B cell (primary cell): ENCODE measurements at regions not wholly inside any gene's neighbourhood (a gene's known extent, or its start where the extent isn't known, plus 50 kb on each side); places are given as distances from the start of the nearest gene placed in this dataset.

Experiments used
- ATAC-seq: fragments of 200-7000 bp; cut with Tn5 transposase; one replicate; pipeline ENCODE4 v1.10.0; 2021; ENCODE audit warnings: low read depth, mild to moderate bottlenecking, moderate number of reproducible peaks, moderate library complexity
- CTCF ChIA-PET: fragments of 350-600 bp; sonication (Branson Sonifier 250); formaldehyde crosslinking; loops from one replicate; lab custom pipeline; 2021; ENCODE audit warnings: antibody characterized with exemption, inconsistent platforms; lab: Charles Lee
- POLR2A ChIA-PET: fragments of 350-600 bp; sonication (Branson Sonifier 250); formaldehyde crosslinking; loops from one replicate; lab custom pipeline; 2021; ENCODE audit warnings: antibody characterized with exemption; lab: Charles Lee
- DNase-seq: peaks from one replicate; pipeline ENCODE4 v3.0.0; 2013
- H2AFZ ChIP-seq: 2 replicates; pipeline ENCODE4 v1.6.1; 2012; ENCODE audit warnings: mild to moderate bottlenecking, low read depth, low read length; ENCODE audit not compliant: insufficient read depth, poor library complexity, severe bottlenecking
- H3K27ac ChIP-seq, 2 donors: 1 replicate in 1 of 2; 2 replicates in 1 of 2; pipeline ENCODE4 v1.5.1; 2012 to 2013; ENCODE audit warnings: low read length in 2 of 2, mild to moderate bottlenecking in 2 of 2, moderate library complexity in 1 of 2
- H3K27me3 ChIP-seq, 4 experiments: fragments of 200-600 bp in 1 of 4; sonication (generic) in 1 of 4; replicated peaks in 1 of 4; 1 replicate in 2 of 4; 2 replicates in 2 of 4; pipeline versions ENCODE4 v1.6.1 to v1.7.0; 2013 to 2016; ENCODE audit warnings: low read length in 3 of 4, mild to moderate bottlenecking in 2 of 4, mixed read lengths in 1 of 4, moderate library complexity in 1 of 4; ENCODE audit not compliant: insufficient read depth in 4 of 4, control insufficient read depth in 3 of 4; ENCODE audit errors: control extremely low read depth in 1 of 4
- H3K36me3 ChIP-seq, 2 experiments: replicated peaks in 1 of 2; 1 replicate in 1 of 2; 2 replicates in 1 of 2; pipeline versions ENCODE4 v1.6.1 to v1.7.1; 2013; ENCODE audit warnings: low read length in 1 of 2; ENCODE audit not compliant: insufficient read depth in 2 of 2, control insufficient read depth in 1 of 2; ENCODE audit errors: control extremely low read depth in 1 of 2, extremely low read depth in 1 of 2
- H3K4me1 ChIP-seq, 2 donors: fragments of 200-600 bp in 1 of 2; sonication (generic) in 1 of 2; 1 replicate in 1 of 2; 2 replicates in 1 of 2; pipeline versions ENCODE4 v1.5.1 to v1.6.1; 2013 to 2017; ENCODE audit warnings: low read length in 2 of 2; ENCODE audit not compliant: control insufficient read depth in 2 of 2, insufficient read depth in 2 of 2
- H3K4me2 ChIP-seq: replicated peaks from 2 replicates; pipeline ENCODE3; 2012; ENCODE audit warnings: mild to moderate bottlenecking, low read depth, low read length; ENCODE audit not compliant: poor library complexity, severe bottlenecking
- H3K4me3 ChIP-seq, 5 experiments: fragments of 200-600 bp in 1 of 5; sonication (generic) in 1 of 5; 1 replicate in 3 of 5; 2 replicates in 2 of 5; pipeline versions ENCODE4 v1.5.1 to v1.7.0; 2011 to 2016; ENCODE audit warnings: low read length in 4 of 5, mild to moderate bottlenecking in 4 of 5, low read depth in 2 of 5, control low read depth in 1 of 5, moderate library complexity in 1 of 5; ENCODE audit not compliant: insufficient read depth in 1 of 5; ENCODE audit errors: control extremely low read depth in 1 of 5, extremely low read depth in 1 of 5
- H3K79me2 ChIP-seq: fragments of 200-600 bp; sonication (generic); one replicate; pipeline ENCODE4 v1.6.0; 2016; ENCODE audit warnings: low read length; ENCODE audit not compliant: control insufficient read depth, insufficient read depth
- H3K9ac ChIP-seq: fragments of 200-600 bp; sonication (generic); 2 replicates; pipeline ENCODE4 v1.6.1; 2017; ENCODE audit warnings: mild to moderate bottlenecking, low read length, moderate library complexity
- H3K9me3 ChIP-seq, 3 donors: one replicate each; pipeline versions ENCODE4 v1.6.1 to v1.7.1; 2013; ENCODE audit warnings: low read length in 2 of 3; ENCODE audit not compliant: control insufficient read depth in 2 of 3, insufficient read depth in 1 of 3; ENCODE audit errors: control extremely low read depth in 1 of 3
- H4K20me1 ChIP-seq: 2 replicates; pipeline ENCODE4 v1.6.0; 2012; ENCODE audit warnings: mild to moderate bottlenecking, low read length; ENCODE audit not compliant: insufficient read depth, control insufficient read depth, poor library complexity, severe bottlenecking
- H3K27ac Mint-ChIP-seq: one replicate; pipeline ENCODE4 v1.8.0; 2021; ENCODE audit warnings: mixed read lengths
- H3K27me3 Mint-ChIP-seq: one replicate; pipeline ENCODE4 v1.8.0; 2021; ENCODE audit warnings: mixed read lengths
- H3K4me1 Mint-ChIP-seq: one replicate; pipeline ENCODE4 v1.8.0; 2021; ENCODE audit warnings: mixed read lengths
- H3K4me3 Mint-ChIP-seq: one replicate; pipeline ENCODE4 v1.8.0; 2021; ENCODE audit warnings: mixed read lengths
- H3K9me3 Mint-ChIP-seq: one replicate; pipeline ENCODE4 v1.8.0; 2022; ENCODE audit warnings: mixed read lengths; ENCODE audit not compliant: insufficient read depth
- CTCF ChIP-seq: fragments of 200-600 bp; IDR thresholded peaks from one replicate; pipeline ENCODE4 v1.8.0; 2022; ENCODE audit warnings: antibody characterized with exemption, mild to moderate bottlenecking
- EZH2 ChIP-seq: IDR thresholded peaks from 2 replicates; pipeline ENCODE4 v1.6.1; 2012; ENCODE audit warnings: borderline replicate concordance, low read depth, mild to moderate bottlenecking, moderate library complexity, low read length; ENCODE audit not compliant: insufficient read depth, poor library complexity, severe bottlenecking
- WGBS: methylation state at CpG from one replicate; pipeline ENCODE4 v1.1.5; 2013; ENCODE audit warnings: missing lambda C conversion rate; ENCODE audit not compliant: insufficient coverage; 5-methylcytosine and 5-hydroxymethylcytosine counted together
- intact Hi-C: fragments of 100-400 bp; cut with micrococcal nuclease; formaldehyde crosslinking; loops from one replicate; pipeline ENCODE4 v1.10.0; 2022

- no peak overlapping the region for H3K27ac ChIP-seq
- peaks cover 8% of the 10 kb centered on the region for H3K4me1 Mint-ChIP-seq
- peaks cover 3 to 6% of the 10 kb centered on the region in 2 donors for H3K4me1 ChIP-seq
- no peak overlapping the region for H3K4me3 Mint-ChIP-seq
- H3K27ac Mint-ChIP-seq: no peak overlapping the region
- DNase-seq (no peak), ATAC-seq (no peak)
- H3K27me3 ChIP-seq: no peaks in the 10 kb centered on the region
- H3K9ac ChIP-seq: no peak overlapping the region
- H3K4me3 ChIP-seq: no peak overlapping the region
- TF ChIP-seq CTCF (no peak), EZH2 (no peak)
- WGBS: no CpG with 5 or more reads among the region's 2 CpGs
- H3K4me2 ChIP-seq: no peak overlapping the region
- peaks cover 7% of the 10 kb centered on the region for H3K9me3 Mint-ChIP-seq
- H3K27me3 Mint-ChIP-seq: no peaks in the 10 kb centered on the region
- intact Hi-C loops: no loop called here
- peaks cover 1 to 11% (median 7%) of the 10 kb centered on the region in 3 donors for H3K9me3 ChIP-seq
- no peaks in the 10 kb centered on the region for H4K20me1 ChIP-seq
- no peaks in the 10 kb centered on the region for H3K36me3 ChIP-seq
- H3K79me2 ChIP-seq: no peaks in the 10 kb centered on the region
- CTCF ChIA-PET: no interaction called here
- POLR2A ChIA-PET: no interaction called here
- H2AFZ ChIP-seq: no peak overlapping the region
Observed at GRCh38 chr7:17396692-17397091, 98.2 kb downstream of the AHR start.

GRCh38 chr7:17401791-17402627 is 103.6 kb downstream of the AHR start:
- Mint-ChIP-seq H3K27me3 (no peaks in the 10 kb centered on the region), H3K4me1 (peaks cover 19% of the 10 kb centered on the region), H3K4me3 (peak overlapping the region; percentile 79), H3K27ac (peak overlapping the region; percentile 12), H3K9me3 (no peaks in the 10 kb centered on the region)
- intact Hi-C loops: no loop called here
- Histone ChIP-seq H2AFZ (peak overlapping the region; percentile 23), H3K79me2 (no peaks in the 10 kb centered on the region), H3K9me3 (no peaks in the 10 kb centered on the region), H3K9ac (peak overlapping the region; percentile 45), H3K36me3 (no peaks in the 10 kb centered on the region), H3K4me1 (peaks cover 19 to 20% of the 10 kb centered on the region in 2 donors), H3K4me2 (peak overlapping the region; percentile 51), H4K20me1 (no peaks in the 10 kb centered on the region), H3K27me3 (no peaks in the 10 kb centered on the region), H3K27ac (peak overlapping the region in 1 of 2 donors; percentile 36), H3K4me3 (peak overlapping the region in 3 of 5 experiments; percentile 16 to 32 (median 16))
- POLR2A ChIA-PET: no interaction called here
- no CpG with 5 or more reads among the region's 6 CpGs for WGBS
- DNase-seq (peak; percentile 11), ATAC-seq (peak; percentile 31)
- CTCF ChIA-PET: no interaction called here
- TF ChIP-seq CTCF: no peak
- no peak for TF ChIP-seq EZH2
